SK-N-MC (cell line): ENCODE measurements at regions not wholly inside any gene's neighbourhood (a gene's known extent, or its start where the extent isn't known, plus 50 kb on each side); places are given as distances from the start of the nearest gene placed in this dataset.
"Not testable (repeated sequence)": the region's sequence is repeated elsewhere in the genome, so short reads cannot be mapped to it uniquely, and the experiment has no call there.

Experiments used
- DNase-seq: peaks from one replicate; pipeline ENCODE4 v3.0.0-alpha.2; 2011; ENCODE audit warnings: low read depth, low spot score
- H3K27ac ChIP-seq: fragments of 200-600 bp; sonication (generic); 2 replicates; pipeline ENCODE4 v1.5.1; 2016; ENCODE audit warnings: mixed run types
- H3K36me3 ChIP-seq: fragments of 200-600 bp; sonication (generic); 2 replicates; pipeline ENCODE4 v1.6.1; 2017; ENCODE audit warnings: antibody characterized with exemption, low read length, mixed read lengths; ENCODE audit not compliant: insufficient read depth
- H3K4me3 ChIP-seq: fragments of 200-600 bp; sonication (generic); 2 replicates; pipeline ENCODE4 v1.5.1; 2016
- H3K9ac ChIP-seq: fragments of 200-600 bp; sonication (generic); 2 replicates; pipeline ENCODE4 v1.8.0; 2017; ENCODE audit warnings: mixed run types, mixed read lengths; ENCODE audit not compliant: insufficient read length
- H3K9me3 ChIP-seq: fragments of 200-600 bp; sonication (generic); 2 replicates; pipeline ENCODE4 v1.6.1; 2017; ENCODE audit warnings: low read depth, mild to moderate bottlenecking, antibody characterized with exemption, low read length, moderate library complexity, mixed read lengths

- H3K9me3 ChIP-seq, H3K4me3 ChIP-seq, H3K27ac ChIP-seq, H3K9ac ChIP-seq, DNase-seq, H3K36me3 ChIP-seq: not testable (repeated sequence)
Measured at GRCh38 chr1:206298032-206298392, 94.7 kb downstream of the SRGAP2 start.

- DNase-seq, H3K9ac ChIP-seq, H3K27ac ChIP-seq, H3K9me3 ChIP-seq, H3K36me3 ChIP-seq, H3K4me3 ChIP-seq: not testable (repeated sequence)
Measured at GRCh38 chr1:206299181-206299791, 95.9 kb downstream of the SRGAP2 start.

GRCh38 chr1:206299942-206300341, 96.6 kb downstream of the SRGAP2 start:
- not testable (repeated sequence) for H3K4me3 ChIP-seq, H3K27ac ChIP-seq, H3K9ac ChIP-seq, H3K36me3 ChIP-seq, H3K9me3 ChIP-seq, DNase-seq

GRCh38 chr1:206302056-206302455, 98.7 kb downstream of the SRGAP2 start:
- H3K36me3 ChIP-seq, H3K27ac ChIP-seq, DNase-seq, H3K4me3 ChIP-seq, H3K9ac ChIP-seq, H3K9me3 ChIP-seq: not testable (repeated sequence)

GRCh38 chr1:206307442-206307841, 104.1 kb downstream of the SRGAP2 start:
- H3K27ac ChIP-seq, H3K9ac ChIP-seq, DNase-seq, H3K9me3 ChIP-seq, H3K36me3 ChIP-seq, H3K4me3 ChIP-seq: not testable (repeated sequence)

GRCh38 chr1:206310948-206311347, 107.6 kb downstream of the SRGAP2 start:
- H3K9me3 ChIP-seq, H3K27ac ChIP-seq, DNase-seq, H3K36me3 ChIP-seq, H3K9ac ChIP-seq, H3K4me3 ChIP-seq: not testable (repeated sequence)

GRCh38 chr1:206311611-206312273, 108.4 kb downstream of the SRGAP2 start:
- DNase-seq, result not testable (repeated sequence)

GRCh38 chr1:206312274-206312665, 108.9 kb downstream of the SRGAP2 start:
- not testable (repeated sequence) for H3K4me3 ChIP-seq, H3K27ac ChIP-seq, H3K9ac ChIP-seq, DNase-seq, H3K36me3 ChIP-seq, H3K9me3 ChIP-seq

More at GRCh38 chr1:206311611-206312273, 108.4 kb downstream of the SRGAP2 start:
- H3K9ac ChIP-seq, H3K36me3 ChIP-seq, H3K9me3 ChIP-seq, H3K4me3 ChIP-seq, H3K27ac ChIP-seq: not testable (repeated sequence)

- not testable (repeated sequence) for H3K9ac ChIP-seq, H3K9me3 ChIP-seq, DNase-seq, H3K4me3 ChIP-seq, H3K27ac ChIP-seq, H3K36me3 ChIP-seq
Measured at GRCh38 chr1:206314951-206315636, 111.8 kb downstream of the SRGAP2 start.

- H3K4me3 ChIP-seq, H3K27ac ChIP-seq, H3K36me3 ChIP-seq, H3K9ac ChIP-seq, DNase-seq, H3K9me3 ChIP-seq: not testable (repeated sequence)
Measured at GRCh38 chr1:206316901-206317300, 113.6 kb downstream of the SRGAP2 start.

GRCh38 chr1:206317878-206318514, 114.7 kb downstream of the SRGAP2 start:
- H3K4me3 ChIP-seq, DNase-seq, H3K27ac ChIP-seq, H3K9me3 ChIP-seq, H3K9ac ChIP-seq, H3K36me3 ChIP-seq: not testable (repeated sequence)

- not testable (repeated sequence) for H3K27ac ChIP-seq, DNase-seq, H3K4me3 ChIP-seq, H3K9me3 ChIP-seq, H3K36me3 ChIP-seq, H3K9ac ChIP-seq
Measured at GRCh38 chr1:206320227-206320626, 116.9 kb downstream of the SRGAP2 start.

GRCh38 chr1:206326159-206326939, 123.0 kb downstream of the SRGAP2 start:
- DNase-seq, H3K36me3 ChIP-seq, H3K27ac ChIP-seq, H3K9me3 ChIP-seq, H3K9ac ChIP-seq, H3K4me3 ChIP-seq: not testable (repeated sequence)

- not testable (repeated sequence) for H3K27ac ChIP-seq, H3K4me3 ChIP-seq, H3K36me3 ChIP-seq, H3K9me3 ChIP-seq, H3K9ac ChIP-seq, DNase-seq
Measured at GRCh38 chr1:206331597-206331996, 128.3 kb downstream of the SRGAP2 start.
